ENCODE measurements at regions not wholly inside any gene's neighbourhood (a gene's known extent, or its start where the extent isn't known, plus 50 kb on each side); places are given as distances from the start of the nearest gene placed in this dataset.

GRCh38 chr20:39638731-39639130, 676.6 kb downstream of the DHX35 start:
- TF ChIP-seq POLR2A (IDR thresholded peaks at IDR 0.05): no peak
- no peak for TF ChIP-seq CTCF (IDR thresholded peaks at IDR 0.05)
- TF ChIP-seq EP300 (IDR thresholded peaks at IDR 0.05): no peak

Data from ovary (tissue), 3 donors.